HepG2 (cell line): ENCODE measurements at regions not wholly inside any gene's neighbourhood (a gene's known extent, or its start where the extent isn't known, plus 50 kb on each side); places are given as distances from the start of the nearest gene placed in this dataset.

Experiments
- ATAC-seq: fragments of 200-7000 bp; cut with Tn5 transposase; 3 replicates; pipeline ENCODE4 v1.9.1; 2020; ENCODE audit warnings: mild to moderate bottlenecking, moderate library complexity
- BruUV-seq: library from RNA; stranded (reverse); fragments of 400-500 nt; replicated peaks from 2 replicates; lab custom pipeline; 2021; lab: Mats Ljungman, UMichigan
- CTCF ChIA-PET: fragments of 300-600 bp; formaldehyde crosslinking; extraction: SDS; loops from one replicate; lab custom pipeline; 2021; ENCODE audit warnings: low total read pairs, inconsistent platforms, low intra/inter-chr PET ratio; lab: Yijun Ruan, JAX
- POLR2A ChIA-PET: fragments of 350-600 bp; sonication (Branson Sonifier 250); formaldehyde crosslinking; loops from one replicate; lab custom pipeline; 2020; ENCODE audit warnings: antibody characterized with exemption, inconsistent platforms; lab: Yijun Ruan, JAX
- DNase-seq: peaks from one replicate; pipeline ENCODE4 v3.0.0-alpha.2; 2015; ENCODE audit warnings: low spot score
- FAIRE-seq: peaks from 3 replicates; lab custom pipeline; 2011; peaks lifted over from hg19 to GRCh38; lab: Jason Lieb, UNC
- H2AFZ ChIP-seq: one replicate; pipeline ENCODE4 v1.6.1; 2011; ENCODE audit warnings: low read length, inconsistent platforms
- H3K27ac ChIP-seq: fragments of 300-600 bp; 3 replicates; pipeline ENCODE4 v1.8.0; 2011; ENCODE audit warnings: mixed run types, mild to moderate bottlenecking, mixed read lengths, low read length, inconsistent platforms; ENCODE audit not compliant: insufficient read depth; ENCODE audit errors: extremely low read length
- H3K27me3 ChIP-seq, 2 experiments: fragments of 200-600 bp in 1 of 2; 2 replicates in 1 of 2; 3 replicates in 1 of 2; pipeline versions ENCODE4 v1.6.0 to v1.8.0; 2011; ENCODE audit warnings: low read length in 2 of 2, mild to moderate bottlenecking in 2 of 2, moderate library complexity in 2 of 2, inconsistent platforms in 1 of 2; ENCODE audit not compliant: insufficient read depth in 2 of 2, control insufficient read depth in 1 of 2
- H3K36me3 ChIP-seq, 2 experiments: fragments of 200-600 bp in 1 of 2; replicated peaks in 1 of 2; 2 replicates in 1 of 2; 3 replicates in 1 of 2; pipeline versions ENCODE4 v1.5.1 to v1.8.0; 2011; ENCODE audit warnings: low read length in 2 of 2, inconsistent platforms in 1 of 2; ENCODE audit not compliant: insufficient read depth in 2 of 2, control insufficient read depth in 1 of 2
- H3K4me1 ChIP-seq: 2 replicates; pipeline ENCODE4 v1.5.1; 2012; ENCODE audit warnings: low read length, inconsistent platforms; ENCODE audit not compliant: insufficient read depth
- H3K4me2 ChIP-seq: 2 replicates; pipeline ENCODE4 v1.6.0; 2011; ENCODE audit warnings: low read depth, low read length, inconsistent platforms
- H3K4me3 ChIP-seq, 3 experiments: fragments of 200-600 bp in 1 of 3; sonication (generic), shearing (Covaris generic) in 1 of 3; replicated peaks in 1 of 3; 2 replicates each; pipeline ENCODE4 v1.5.1; 2011 to 2016; ENCODE audit warnings: low read length in 3 of 3, inconsistent platforms in 2 of 3, low read depth in 2 of 3, mild to moderate bottlenecking in 2 of 3, control low read depth in 1 of 3, mixed read lengths in 1 of 3; ENCODE audit not compliant: insufficient read depth in 1 of 3
- H3K79me2 ChIP-seq: one replicate; pipeline ENCODE4 v1.6.1; 2011; ENCODE audit warnings: low read length, inconsistent platforms; ENCODE audit not compliant: insufficient read depth
- H3K9ac ChIP-seq: 2 replicates; pipeline ENCODE4 v1.6.0; 2011; ENCODE audit warnings: mild to moderate bottlenecking, low read depth, low read length, inconsistent platforms; ENCODE audit not compliant: insufficient read depth
- H3K9me3 ChIP-seq: 2 replicates; pipeline ENCODE4 v1.5.1; 2012; ENCODE audit warnings: mild to moderate bottlenecking, low read length
- H4K20me1 ChIP-seq: 2 replicates; pipeline ENCODE4 v1.6.0; 2011; ENCODE audit warnings: inconsistent platforms, mild to moderate bottlenecking, low read length, moderate library complexity; ENCODE audit not compliant: insufficient read depth
- SRY ChIP-seq: sonication (generic); formaldehyde crosslinking; IDR thresholded peaks from 2 replicates; pipeline ENCODE4 v1.8.0; 2022; ENCODE audit warnings: mild to moderate bottlenecking, missing genetic modification reagents
- TP53 ChIP-seq: sonication (generic); formaldehyde crosslinking; conservative IDR thresholded peaks from 2 replicates; pipeline ENCODE4 v1.4.0; 2020; ENCODE audit warnings: missing genetic modification reagents
- YEATS2 ChIP-seq: sonication (generic); formaldehyde crosslinking; IDR thresholded peaks from 2 replicates; pipeline ENCODE4 v1.4.0; 2020; ENCODE audit warnings: missing genetic modification reagents, borderline replicate concordance
- ZKSCAN8 ChIP-seq: IDR thresholded peaks from 2 replicates; pipeline ENCODE4 v1.6.1; 2016; ENCODE audit warnings: borderline replicate concordance, missing genetic modification reagents, missing compliant biosample characterization
- ZNF142 ChIP-seq: sonication (generic); formaldehyde crosslinking; IDR thresholded peaks from 2 replicates; pipeline ENCODE4 v1.4.0; 2020; ENCODE audit warnings: missing genetic modification reagents
- ZNF160 ChIP-seq: sonication (generic); formaldehyde crosslinking; IDR thresholded peaks from 2 replicates; pipeline ENCODE4 v1.8.0; 2022; ENCODE audit warnings: mild to moderate bottlenecking, inconsistent platforms, missing genetic modification reagents
- ZNF446 ChIP-seq: sonication (generic); formaldehyde crosslinking; IDR thresholded peaks from 2 replicates; pipeline ENCODE4 v1.5.0; 2020; ENCODE audit warnings: mild to moderate bottlenecking, missing genetic modification reagents
- ZNF737 ChIP-seq: sonication (generic); formaldehyde crosslinking; IDR thresholded peaks from 2 replicates; pipeline ENCODE4 v1.5.0; 2020; ENCODE audit warnings: missing genetic modification reagents, mild to moderate bottlenecking, borderline replicate concordance
- ZSCAN22 ChIP-seq: sonication (generic); formaldehyde crosslinking; IDR thresholded peaks from 2 replicates; pipeline ENCODE4 v1.4.0; 2020; ENCODE audit warnings: mild to moderate bottlenecking, missing genetic modification reagents
- ZSCAN30 ChIP-seq: sonication (generic); formaldehyde crosslinking; IDR thresholded peaks from 2 replicates; pipeline ENCODE4 v1.5.0; 2020; ENCODE audit warnings: mild to moderate bottlenecking, missing genetic modification reagents
- WGBS: methylation state at CpG from one replicate; pipeline ENCODE4 v1.1.6; 2017; ENCODE audit warnings: low lambda C conversion rate; 5-methylcytosine and 5-hydroxymethylcytosine counted together
- in situ Hi-C: cut with HindIII; loops from 2 replicates; pipeline ENCODE4 v1.10.0; 2017; ENCODE audit warnings: low pct_unique_long_range_greater_than_20kb; ENCODE audit not compliant: extremely low pct_ligation_motif_present
- intact Hi-C: fragments of 100-400 bp; cut with micrococcal nuclease; formaldehyde crosslinking; loops from one replicate; pipeline ENCODE4 v1.10.0; 2022; ENCODE audit not compliant: unreplicated experiment
- TF ChIP-seq, protein P1 (sequence below): IDR thresholded peaks from 2 replicates; pipeline ENCODE4 v1.6.1; 2018; ENCODE audit warnings: missing genetic modification reagents

DNA sequence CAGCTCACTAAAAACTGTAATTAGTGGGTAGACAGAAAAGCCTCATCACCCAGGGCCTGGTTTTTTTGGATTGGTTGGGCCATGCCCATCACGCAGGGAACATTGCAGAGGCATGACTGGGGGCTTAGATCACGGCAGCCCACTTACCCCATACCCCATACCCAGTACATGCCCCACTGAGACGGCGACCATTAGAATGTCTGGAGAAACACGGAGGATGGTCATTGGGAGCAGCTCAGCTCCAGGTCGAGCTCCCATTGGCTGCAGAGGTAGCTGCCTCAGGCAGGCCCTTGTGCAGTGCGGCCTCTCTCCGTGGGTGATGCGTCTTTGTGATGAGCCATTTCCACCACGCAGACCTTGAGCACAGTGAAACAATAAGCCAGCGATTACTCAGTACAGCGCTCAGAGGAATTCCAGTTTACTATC lies 204.0 kb downstream of the GADD45G start:
- no peaks in the 10 kb centered on the region for H3K36me3 ChIP-seq
- DNase-seq (no peak), ATAC-seq (no peak), FAIRE-seq (no peak)
- POLR2A ChIA-PET, result no interaction called here
- H3K27ac ChIP-seq, result no peak overlapping the region
- 80% methylated on average over 2 of the region's 12 CpGs for WGBS
- H3K79me2 ChIP-seq, result no peaks in the 10 kb centered on the region
- no peak overlapping the region for H3K9ac ChIP-seq
- no peaks in the 10 kb centered on the region for H3K4me1 ChIP-seq
- BruUV-seq, result no TSS peak
- no peaks in the 10 kb centered on the region for H3K9me3 ChIP-seq
- no peak overlapping the region for H3K4me2 ChIP-seq
- no peak for TF ChIP-seq ZNF160 (CRISPR knock-in tag)
- TF ChIP-seq ZNF142, result no peak
- TF ChIP-seq ZSCAN30 (CRISPR knock-in tag), result no peak
- no peak for TF ChIP-seq YEATS2
- TF ChIP-seq, protein P1, sequence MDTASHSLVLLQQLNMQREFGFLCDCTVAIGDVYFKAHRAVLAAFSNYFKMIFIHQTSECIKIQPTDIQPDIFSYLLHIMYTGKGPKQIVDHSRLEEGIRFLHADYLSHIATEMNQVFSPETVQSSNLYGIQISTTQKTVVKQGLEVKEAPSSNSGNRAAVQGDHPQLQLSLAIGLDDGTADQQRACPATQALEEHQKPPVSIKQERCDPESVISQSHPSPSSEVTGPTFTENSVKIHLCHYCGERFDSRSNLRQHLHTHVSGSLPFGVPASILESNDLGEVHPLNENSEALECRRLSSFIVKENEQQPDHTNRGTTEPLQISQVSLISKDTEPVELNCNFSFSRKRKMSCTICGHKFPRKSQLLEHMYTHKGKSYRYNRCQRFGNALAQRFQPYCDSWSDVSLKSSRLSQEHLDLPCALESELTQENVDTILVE (CRISPR knock-in tag), result no peak
- no peak for TF ChIP-seq ZSCAN22
- TF ChIP-seq TP53 (CRISPR knock-in tag), result no peak
- no peak for TF ChIP-seq ZKSCAN8
- TF ChIP-seq SRY (CRISPR knock-in tag), result no peak
- no peak for TF ChIP-seq ZNF446
- TF ChIP-seq ZNF737 (CRISPR knock-in tag), result no peak
- no peak overlapping the region for H3K4me3 ChIP-seq
- CTCF ChIA-PET, result no interaction called here
- H2AFZ ChIP-seq, result no peak overlapping the region
- peaks cover 0 to 5% of the 10 kb centered on the region in 2 experiments; a peak in 1 of 5 replicates for H3K27me3 ChIP-seq
- in situ Hi-C loops, result no loop called here
- intact Hi-C loops, result no loop called here
- 0 out of 2 replicates have a peak, but pooled peaks cover 3% of the 10 kb centered on the region for H4K20me1 ChIP-seq
